OCI-LY1 (cell line): ENCODE measurements at regions not wholly inside any gene's neighbourhood (a gene's known extent, or its start where the extent isn't known, plus 50 kb on each side); places are given as distances from the start of the nearest gene placed in this dataset.

Experiments
- CTCF ChIP-seq: fragments of 200-600 bp; sonication (generic), shearing (Covaris generic); IDR thresholded peaks from 2 replicates; pipeline ENCODE4 v1.5.1; 2017; ENCODE audit warnings: mild to moderate bottlenecking, antibody characterized with exemption, low read length, moderate library complexity, mixed read lengths
- EZH2 ChIP-seq: fragments of 200-600 bp; sonication (generic), shearing (Covaris generic); IDR thresholded peaks from 2 replicates; pipeline ENCODE4 v1.8.0; 2017; ENCODE audit warnings: borderline replicate concordance, mixed run types, mild to moderate bottlenecking, antibody characterized with exemption, low read length, moderate library complexity, mixed read lengths

DNA sequence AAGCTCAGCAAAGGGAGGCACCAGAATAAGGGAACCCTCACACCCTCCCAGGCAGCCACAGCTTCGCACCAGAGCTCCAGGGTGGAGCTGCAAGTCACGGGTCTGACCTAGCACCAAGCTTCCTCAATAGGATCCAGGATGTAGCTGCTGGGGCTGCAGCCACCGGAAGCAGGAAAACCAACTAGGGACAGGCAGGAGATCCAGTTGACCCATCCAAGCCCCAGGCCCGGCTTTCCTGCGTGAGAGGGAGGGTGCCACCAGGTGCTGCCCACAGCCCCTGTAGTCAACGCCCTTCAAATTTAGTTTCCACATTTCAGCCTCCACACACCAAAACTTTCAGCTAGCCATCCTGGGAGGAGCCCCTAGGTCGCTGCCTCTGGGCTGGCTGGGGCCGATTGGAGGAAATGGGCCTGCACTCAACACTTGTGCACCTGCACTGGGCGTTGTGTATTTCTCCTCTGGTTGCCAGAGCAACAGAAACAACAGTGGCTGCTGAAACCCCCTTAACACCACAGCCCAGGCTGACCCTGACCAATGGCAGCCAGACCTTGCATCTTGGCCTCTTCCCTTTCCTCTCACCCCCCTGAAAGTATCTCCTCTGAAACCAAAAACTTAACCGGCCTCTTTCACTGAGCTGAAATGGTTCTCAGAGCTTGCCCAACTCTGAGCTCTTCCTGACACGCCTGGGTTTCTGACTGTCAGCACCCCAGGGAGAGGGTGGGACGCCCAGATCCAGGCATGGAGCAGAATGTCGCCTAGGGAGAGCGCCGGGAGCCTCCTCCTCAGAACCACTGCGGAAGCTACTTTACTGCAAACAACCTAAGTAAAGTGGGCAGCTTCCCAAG lies 226.5 kb upstream of the MAP3K1 start:
- no peak for TF ChIP-seq CTCF
- TF ChIP-seq EZH2, result no peak
